T-helper 17 cell (primary cell): ENCODE measurements at regions not wholly inside any gene's neighbourhood (a gene's known extent, or its start where the extent isn't known, plus 50 kb on each side); places are given as distances from the start of the nearest gene placed in this dataset.

Experiments used
- ATAC-seq: fragments of 150-1000 bp; cut with Tn5 transposase; 2 replicates; pipeline ENCODE4 v1.10.0; 2021; ENCODE audit warnings: mild to moderate bottlenecking, moderate library complexity
- DNase-seq, 3 donors: peaks; one replicate each; pipeline versions ENCODE4 v3.0.0 to v3.0.0-alpha.2; 2020 to 2021
- H3K9me3 ChIP-seq: one replicate; pipeline ENCODE4 v1.7.0; 2013; ENCODE audit warnings: low read length, mild to moderate bottlenecking; ENCODE audit not compliant: control insufficient read depth, poor library complexity, severe bottlenecking
- H3K27ac Mint-ChIP-seq: one replicate; pipeline ENCODE4 v1.8.0; 2022; ENCODE audit warnings: mild to moderate bottlenecking, moderate library complexity, mixed read lengths
- H3K27me3 Mint-ChIP-seq: one replicate; pipeline ENCODE4 v1.8.0; 2022; ENCODE audit warnings: mixed read lengths
- H3K36me3 Mint-ChIP-seq: one replicate; pipeline ENCODE4 v1.8.0; 2022; ENCODE audit warnings: low read depth, mixed read lengths
- H3K4me1 Mint-ChIP-seq: one replicate; pipeline ENCODE4 v1.8.0; 2022; ENCODE audit warnings: mild to moderate bottlenecking, mixed read lengths
- H3K4me3 Mint-ChIP-seq: one replicate; pipeline ENCODE4 v1.8.0; 2022; ENCODE audit warnings: mild to moderate bottlenecking, moderate library complexity, mixed read lengths

DNA sequence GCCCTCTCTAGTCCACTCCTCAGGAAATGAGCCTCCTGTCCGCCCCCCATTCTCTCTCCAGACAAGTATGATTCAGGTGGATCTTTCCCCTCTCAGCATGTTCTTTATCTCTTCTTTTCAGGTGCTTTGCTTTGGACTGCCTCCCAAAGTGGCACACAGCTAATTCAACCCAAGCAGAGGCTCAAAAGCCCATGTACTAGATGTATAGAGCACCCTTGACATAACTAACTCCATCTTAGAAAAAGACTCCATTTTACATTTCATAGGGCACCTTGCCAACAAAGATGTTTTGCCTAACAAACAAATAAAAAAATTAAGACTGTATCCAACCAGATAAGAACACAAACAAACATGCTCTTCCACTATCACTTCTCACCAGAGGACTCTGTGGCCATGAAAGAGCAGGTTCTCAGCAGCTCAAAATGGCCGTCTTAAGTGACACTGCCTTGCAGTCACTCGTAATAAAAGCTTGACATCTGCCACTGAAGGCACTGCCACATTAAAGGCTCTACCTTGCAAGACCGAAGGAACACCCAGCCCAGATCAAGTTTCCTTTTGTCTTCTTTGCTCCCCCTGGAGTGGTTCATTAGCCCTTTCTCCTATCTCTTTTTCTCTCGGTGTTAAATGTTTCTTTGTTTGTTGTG, 84.9 kb upstream of the TAB3 start:
- DNase-seq (no peak), ATAC-seq (no peak)
- peak overlapping the region; percentile 24 for H3K27ac Mint-ChIP-seq
- H3K4me1 Mint-ChIP-seq, result peaks cover 10% of the 10 kb centered on the region
- H3K27me3 Mint-ChIP-seq, result no peaks in the 10 kb centered on the region
- H3K36me3 Mint-ChIP-seq, result no peaks in the 10 kb centered on the region
- H3K4me3 Mint-ChIP-seq, result no peak overlapping the region
- no peaks in the 10 kb centered on the region for H3K9me3 ChIP-seq

DNA sequence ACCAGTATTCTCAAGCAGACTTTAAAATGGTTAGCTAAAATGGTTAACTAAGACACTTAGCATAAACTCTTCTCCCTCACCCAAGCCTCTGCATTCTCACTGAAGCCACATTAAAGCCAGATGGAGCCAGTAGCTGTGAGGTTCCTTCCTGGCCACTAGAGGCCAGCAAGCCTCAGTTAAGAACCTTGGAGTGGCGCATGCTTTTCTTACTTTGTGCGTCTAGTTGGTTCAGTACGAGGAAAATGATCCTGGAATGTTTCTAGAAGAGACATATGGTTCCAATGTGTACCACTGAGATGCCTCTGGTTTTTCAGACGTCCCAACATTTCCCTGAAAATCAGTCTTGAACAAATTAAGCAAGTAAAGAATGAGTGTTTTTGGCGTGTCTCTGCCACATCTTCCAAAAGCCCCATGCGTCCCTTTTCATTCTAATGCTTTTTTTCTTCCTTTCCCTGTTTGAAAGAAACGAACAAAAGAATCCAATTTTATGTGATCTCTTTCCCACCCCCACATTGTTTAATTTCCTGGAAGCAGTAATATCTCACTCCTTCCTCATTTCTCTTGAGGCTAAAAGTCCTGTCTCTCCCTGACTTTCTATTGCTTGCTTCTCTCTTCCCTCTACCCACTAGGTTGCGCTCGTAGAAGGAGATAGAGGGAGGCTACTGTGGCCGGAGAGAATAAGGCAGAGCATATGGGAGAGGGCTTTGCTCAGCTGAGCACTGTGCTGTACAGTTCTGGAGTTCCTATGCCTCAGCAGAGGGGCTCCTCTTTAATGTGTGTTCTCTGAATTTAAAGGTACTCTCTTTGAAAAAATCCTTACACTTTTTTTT, 82.9 kb upstream of the TAB3 start:
- Mint-ChIP-seq H3K27ac (peak overlapping the region; percentile 11), H3K27me3 (no peaks in the 10 kb centered on the region), H3K36me3 (no peaks in the 10 kb centered on the region), H3K4me3 (peak overlapping the region; percentile 79), H3K4me1 (peaks cover 10% of the 10 kb centered on the region)
- peak; percentile 77 for ATAC-seq
- peak in 1 of 3 donors; percentile 8 for DNase-seq
- no peaks in the 10 kb centered on the region for H3K9me3 ChIP-seq

DNA sequence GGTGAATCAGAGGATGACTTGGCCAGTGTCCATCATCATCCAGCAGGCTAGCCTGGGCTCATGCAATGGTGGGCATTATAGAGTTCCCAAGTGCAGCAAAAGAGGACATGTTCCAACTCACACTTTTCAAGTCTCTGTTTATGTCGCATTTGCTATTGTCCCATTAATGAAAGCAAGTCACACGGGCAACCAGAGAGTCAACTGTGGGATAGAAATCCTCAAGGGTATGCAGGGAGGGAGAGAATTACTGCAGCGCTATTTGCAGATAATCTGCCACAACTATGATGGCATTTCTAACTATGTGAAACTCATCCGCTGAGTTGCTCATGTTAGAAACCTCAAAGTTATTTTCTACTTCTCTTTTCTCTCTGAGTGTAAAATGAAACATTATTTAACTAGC, 78.5 kb upstream of the TAB3 start:
- ATAC-seq, result no peak
- Mint-ChIP-seq H3K27me3 (no peaks in the 10 kb centered on the region), H3K27ac (no peak overlapping the region), H3K36me3 (no peaks in the 10 kb centered on the region), H3K4me1 (peaks cover 3% of the 10 kb centered on the region), H3K4me3 (no peak overlapping the region)
- DNase-seq, result no peak
- H3K9me3 ChIP-seq, result no peaks in the 10 kb centered on the region

DNA sequence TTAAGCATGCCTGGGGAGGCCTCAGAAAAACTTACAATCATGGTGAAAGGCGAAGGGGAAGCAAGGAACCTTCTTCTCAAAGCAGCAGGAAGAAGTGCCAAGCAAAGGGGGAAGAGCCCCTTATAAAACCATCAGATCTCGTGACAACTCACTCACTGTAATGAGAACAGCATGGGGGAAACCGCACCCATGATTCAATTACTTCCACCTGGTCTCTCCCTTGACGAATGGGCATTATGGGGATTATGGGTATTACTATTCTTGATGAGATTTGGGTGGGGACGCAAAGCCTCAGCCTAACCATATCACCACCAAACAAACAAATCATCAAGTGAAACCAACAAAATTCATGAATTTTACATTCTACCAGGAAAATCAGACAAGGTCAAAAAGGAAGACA, 76.7 kb upstream of the TAB3 start:
- H3K36me3 Mint-ChIP-seq, result no peaks in the 10 kb centered on the region
- no peak overlapping the region for H3K27ac Mint-ChIP-seq
- no peaks in the 10 kb centered on the region for H3K9me3 ChIP-seq
- ATAC-seq, result no peak
- no peak for DNase-seq
- no peaks in the 10 kb centered on the region for H3K4me1 Mint-ChIP-seq
- H3K27me3 Mint-ChIP-seq, result no peaks in the 10 kb centered on the region
- H3K4me3 Mint-ChIP-seq, result no peak overlapping the region

DNA sequence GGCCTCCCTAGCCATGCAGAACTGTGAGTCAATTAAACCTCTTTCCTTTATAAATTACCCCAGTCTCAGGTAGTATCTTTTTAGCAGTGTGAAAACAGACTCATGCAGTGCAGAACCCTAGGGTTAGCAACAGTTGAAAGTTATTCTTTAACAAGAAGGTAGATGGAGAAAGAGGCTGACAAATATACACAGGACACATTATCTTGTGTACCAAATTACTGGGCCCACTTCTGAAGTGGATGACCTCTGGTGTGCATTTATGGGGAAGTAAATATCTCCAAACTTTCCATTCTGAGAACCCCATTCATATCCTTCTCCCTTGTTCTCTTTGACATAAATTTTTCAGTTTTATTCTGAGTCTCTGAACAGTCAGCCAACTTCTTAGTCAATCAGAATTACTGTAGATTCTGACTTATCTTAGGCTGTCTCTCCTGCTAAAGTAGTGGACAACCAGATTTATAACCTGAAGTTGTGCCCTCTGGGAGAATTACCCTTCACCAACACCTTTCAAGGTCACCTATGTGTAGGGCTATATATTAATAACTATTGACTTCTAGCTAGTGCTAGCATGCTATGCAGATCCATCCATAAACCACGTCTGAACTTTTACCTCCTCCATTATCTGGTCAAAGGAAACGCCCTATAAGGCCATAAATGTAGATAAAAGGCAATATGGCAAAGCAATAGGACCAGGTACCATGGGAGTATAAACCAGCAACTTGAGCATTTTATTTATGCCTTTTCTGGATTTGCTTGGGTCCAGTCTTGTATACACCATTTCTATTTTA, 72.5 kb upstream of the TAB3 start:
- no peaks in the 10 kb centered on the region for H3K9me3 ChIP-seq
- H3K4me3 Mint-ChIP-seq, result no peak overlapping the region
- no peaks in the 10 kb centered on the region for H3K27me3 Mint-ChIP-seq
- no peak for ATAC-seq
- DNase-seq, result no peak
- no peaks in the 10 kb centered on the region for H3K4me1 Mint-ChIP-seq
- no peaks in the 10 kb centered on the region for H3K36me3 Mint-ChIP-seq
- H3K27ac Mint-ChIP-seq, result no peak overlapping the region

DNA sequence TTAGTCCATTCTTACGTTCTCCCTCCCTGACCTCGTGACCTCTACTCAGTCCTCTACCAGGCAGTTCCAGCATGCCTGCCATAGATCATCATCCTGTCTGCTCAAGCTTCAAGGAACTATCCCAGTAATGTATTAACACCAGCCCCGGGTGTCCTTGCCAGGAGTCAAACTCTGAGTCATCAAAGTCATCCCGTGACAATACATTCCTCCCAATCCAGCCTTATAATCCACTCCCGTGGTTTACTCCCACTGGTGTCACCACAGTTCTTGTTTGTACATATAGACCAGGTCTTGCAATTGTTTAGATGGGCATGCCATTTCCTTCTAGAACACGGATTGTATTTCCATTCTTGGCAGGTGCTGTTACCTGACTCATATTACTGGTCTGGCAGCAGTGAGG, 68.7 kb upstream of the TAB3 start:
- Mint-ChIP-seq H3K27me3 (no peaks in the 10 kb centered on the region), H3K4me3 (peak overlapping the region; percentile 61), H3K36me3 (no peaks in the 10 kb centered on the region), H3K4me1 (no peaks in the 10 kb centered on the region), H3K27ac (no peak overlapping the region)
- no peaks in the 10 kb centered on the region for H3K9me3 ChIP-seq
- no peak for ATAC-seq
- no peak for DNase-seq

DNA sequence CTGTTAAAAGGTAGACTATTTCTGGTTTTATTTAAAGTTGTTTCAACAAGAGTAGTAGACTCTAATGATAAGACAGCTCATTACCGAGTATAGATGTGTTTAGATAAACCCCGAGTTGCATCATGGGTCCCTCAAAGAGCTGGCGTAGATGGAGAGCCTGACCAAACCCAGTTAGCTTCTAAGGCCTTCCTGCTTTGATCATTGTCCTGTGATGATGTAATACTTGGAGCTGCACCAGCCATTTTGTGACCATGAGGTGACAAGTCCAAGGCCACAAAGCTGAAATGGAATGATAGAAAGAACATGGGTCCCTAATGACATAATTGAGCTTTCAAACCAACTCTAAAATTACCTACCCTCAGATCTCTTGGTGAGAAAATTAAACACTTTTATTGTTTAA, 66.6 kb upstream of the TAB3 start:
- no peaks in the 10 kb centered on the region for H3K27me3 Mint-ChIP-seq
- H3K4me3 Mint-ChIP-seq, result no peak overlapping the region
- no peak for ATAC-seq
- H3K36me3 Mint-ChIP-seq, result no peaks in the 10 kb centered on the region
- no peaks in the 10 kb centered on the region for H3K4me1 Mint-ChIP-seq
- no peak for DNase-seq
- H3K9me3 ChIP-seq, result no peaks in the 10 kb centered on the region
- H3K27ac Mint-ChIP-seq, result no peak overlapping the region

DNA sequence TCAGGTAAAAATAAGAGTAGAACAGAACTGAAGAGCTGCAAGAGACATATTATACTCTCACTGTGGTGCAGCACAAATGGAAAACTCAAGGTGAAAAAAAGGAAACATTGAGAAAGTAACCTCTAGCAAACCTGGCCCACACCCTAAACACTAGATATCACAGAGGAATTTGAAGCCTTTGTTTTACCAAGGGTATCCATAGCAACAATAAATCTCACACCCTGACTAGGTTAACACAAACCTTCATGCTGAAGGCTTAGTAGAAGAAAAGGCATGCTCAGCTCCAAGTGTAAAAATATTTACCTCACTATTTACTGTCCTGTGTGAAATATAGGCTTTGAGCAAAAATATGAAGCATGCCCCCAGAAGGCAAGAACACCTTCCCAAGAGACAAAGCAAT, 61.9 kb upstream of the TAB3 start:
- DNase-seq (no peak), ATAC-seq (no peak)
- H3K9me3 ChIP-seq, result no peaks in the 10 kb centered on the region
- H3K27me3 Mint-ChIP-seq, result peaks cover 6% of the 10 kb centered on the region
- no peaks in the 10 kb centered on the region for H3K4me1 Mint-ChIP-seq
- no peak overlapping the region for H3K27ac Mint-ChIP-seq
- no peak overlapping the region for H3K4me3 Mint-ChIP-seq
- H3K36me3 Mint-ChIP-seq, result no peaks in the 10 kb centered on the region

DNA sequence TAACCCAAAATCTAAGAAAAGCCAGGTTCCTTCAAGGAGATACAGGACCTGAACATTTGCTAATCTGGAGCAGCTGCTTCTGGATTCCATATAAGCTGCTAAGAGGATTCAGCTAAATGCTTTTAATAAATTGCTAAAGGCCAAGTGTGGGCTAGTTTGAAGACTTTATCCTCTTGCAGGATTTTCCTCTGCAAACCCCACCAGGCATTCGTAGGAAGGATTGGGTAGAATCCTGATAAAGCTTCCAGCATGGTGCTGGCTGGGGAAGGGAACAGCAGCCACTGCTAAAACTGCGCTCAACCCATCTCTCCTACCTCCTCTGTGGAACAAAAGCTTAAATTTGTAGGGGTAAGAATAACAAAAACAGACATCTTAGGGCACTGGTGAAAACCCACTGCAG, 61.3 kb upstream of the TAB3 start:
- H3K9me3 ChIP-seq, result no peaks in the 10 kb centered on the region
- Mint-ChIP-seq H3K4me1 (no peaks in the 10 kb centered on the region), H3K36me3 (no peaks in the 10 kb centered on the region), H3K27ac (no peak overlapping the region), H3K27me3 (peaks cover 6% of the 10 kb centered on the region), H3K4me3 (no peak overlapping the region)
- DNase-seq, result no peak
- ATAC-seq, result no peak

DNA sequence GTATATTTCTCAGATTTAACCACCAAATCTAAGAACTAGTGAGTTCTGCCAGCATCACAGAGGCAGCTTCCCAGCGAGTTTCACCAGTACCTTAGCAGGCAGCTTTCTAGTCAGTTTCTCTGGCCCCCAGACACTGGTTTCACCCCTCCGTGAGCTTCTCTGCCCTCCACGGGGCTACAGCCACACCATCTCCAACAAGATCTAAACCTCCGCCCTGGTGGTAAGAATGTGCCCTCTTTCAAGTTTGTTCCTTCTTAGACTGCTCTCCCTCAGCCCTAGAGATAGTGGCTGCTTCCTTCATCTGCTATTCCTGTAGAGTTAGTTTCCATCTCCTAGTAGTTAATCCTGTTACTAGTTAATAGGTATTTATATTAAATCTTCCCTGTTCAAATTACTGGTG, 60.5 kb upstream of the TAB3 start:
- ATAC-seq, result no peak
- H3K9me3 ChIP-seq, result no peaks in the 10 kb centered on the region
- Mint-ChIP-seq H3K27me3 (peaks cover 6% of the 10 kb centered on the region), H3K36me3 (no peaks in the 10 kb centered on the region), H3K4me3 (no peak overlapping the region), H3K27ac (no peak overlapping the region), H3K4me1 (no peaks in the 10 kb centered on the region)
- no peak for DNase-seq

DNA sequence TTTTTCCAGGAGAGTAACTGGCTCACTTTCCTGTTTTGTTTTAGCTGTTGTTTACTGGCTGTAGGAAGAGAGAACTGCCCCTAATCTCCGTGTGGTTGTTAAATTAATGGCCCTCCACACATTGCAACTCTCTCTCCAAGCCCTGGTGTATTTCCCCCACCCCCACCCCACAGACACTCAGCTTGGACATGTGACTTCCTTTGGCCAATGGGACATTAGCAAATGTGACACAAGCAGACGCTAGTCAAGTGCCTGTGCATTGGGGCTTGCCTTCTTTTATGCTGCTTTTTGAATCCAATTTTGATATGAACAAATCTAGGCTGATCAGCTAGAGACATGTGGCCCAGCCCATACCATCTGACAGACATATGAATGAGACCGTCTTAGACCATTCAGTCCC, 59.6 kb upstream of the TAB3 start:
- no peak overlapping the region for H3K4me3 Mint-ChIP-seq
- DNase-seq (no peak), ATAC-seq (no peak)
- H3K9me3 ChIP-seq, result no peaks in the 10 kb centered on the region
- no peaks in the 10 kb centered on the region for H3K4me1 Mint-ChIP-seq
- no peak overlapping the region for H3K27ac Mint-ChIP-seq
- peaks cover 6% of the 10 kb centered on the region for H3K27me3 Mint-ChIP-seq
- no peaks in the 10 kb centered on the region for H3K36me3 Mint-ChIP-seq

DNA sequence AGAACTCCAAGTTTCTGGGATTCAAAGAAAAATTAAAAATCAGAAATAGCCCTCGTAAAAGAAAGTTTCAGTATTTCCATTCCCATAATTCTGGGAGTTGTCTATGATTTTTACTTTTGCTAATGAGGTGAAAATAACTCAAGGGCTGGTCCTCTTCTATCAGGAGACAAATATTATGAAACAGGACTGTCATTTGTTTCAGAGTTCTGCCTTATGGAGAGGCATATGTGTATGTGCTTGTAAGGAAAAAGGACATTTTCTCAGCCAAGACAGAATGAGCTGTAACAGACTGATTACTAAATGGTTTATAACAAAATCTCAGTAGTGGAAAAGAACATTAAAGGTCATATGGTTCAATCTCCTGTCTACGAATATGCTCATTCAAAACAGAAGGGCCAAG, 59.0 kb upstream of the TAB3 start:
- DNase-seq (no peak), ATAC-seq (no peak)
- Mint-ChIP-seq H3K4me1 (no peaks in the 10 kb centered on the region), H3K4me3 (no peak overlapping the region), H3K27ac (no peak overlapping the region), H3K36me3 (no peaks in the 10 kb centered on the region), H3K27me3 (peaks cover 6% of the 10 kb centered on the region)
- no peaks in the 10 kb centered on the region for H3K9me3 ChIP-seq

DNA sequence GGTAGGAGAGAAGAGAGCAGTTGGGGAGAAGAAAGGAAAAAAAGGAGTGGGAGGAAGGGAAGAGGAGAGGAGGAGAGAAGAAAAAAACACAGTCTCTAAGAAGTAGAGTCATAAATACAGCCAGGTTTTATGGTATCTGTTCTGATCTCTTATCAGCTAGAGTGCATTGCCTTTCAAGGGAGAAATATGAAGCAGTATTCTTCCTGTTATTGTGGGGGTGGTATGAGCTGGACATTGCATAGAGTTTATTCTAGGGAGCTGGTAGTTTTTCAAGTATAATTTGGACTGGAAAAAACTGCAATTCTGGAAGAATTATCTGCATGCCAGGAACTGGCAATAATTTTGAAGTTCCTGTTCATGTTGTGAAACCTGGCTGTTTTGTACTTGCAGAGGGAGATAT, 54.9 kb upstream of the TAB3 start:
- no peaks in the 10 kb centered on the region for H3K27me3 Mint-ChIP-seq
- DNase-seq (no peak), ATAC-seq (no peak)
- no peak overlapping the region for H3K4me3 Mint-ChIP-seq
- H3K36me3 Mint-ChIP-seq, result no peaks in the 10 kb centered on the region
- H3K4me1 Mint-ChIP-seq, result no peaks in the 10 kb centered on the region
- H3K9me3 ChIP-seq, result no peaks in the 10 kb centered on the region
- no peak overlapping the region for H3K27ac Mint-ChIP-seq
